WERI-Rb-1 (cell line): ENCODE measurements at regions not wholly inside any gene's neighbourhood (a gene's known extent, or its start where the extent isn't known, plus 50 kb on each side); places are given as distances from the start of the nearest gene placed in this dataset.

Source experiments
- DNase-seq: peaks from one replicate; pipeline ENCODE4 v3.0.0-alpha.2; 2020
- H3K27ac ChIP-seq: fragments of 250-450 bp; sonication (Bioruptor Pico); 2 replicates; pipeline ENCODE4 v1.5.1; 2020; ENCODE audit warnings: mild to moderate bottlenecking, moderate library complexity
- H3K27me3 ChIP-seq: fragments of 250-450 bp; sonication (Bioruptor Pico); 2 replicates; pipeline ENCODE4 v1.5.1; 2021; ENCODE audit warnings: mild to moderate bottlenecking, low read depth, moderate library complexity; ENCODE audit not compliant: insufficient read depth, severe bottlenecking
- H3K36me3 ChIP-seq: fragments of 250-450 bp; sonication (Bioruptor Pico); 2 replicates; pipeline ENCODE4 v1.5.1; 2020; ENCODE audit warnings: mild to moderate bottlenecking, moderate library complexity
- H3K4me3 ChIP-seq: 2 replicates; pipeline ENCODE4 v1.5.1; 2011; ENCODE audit warnings: low read depth, mild to moderate bottlenecking, control low read depth, low read length
- H3K9me3 ChIP-seq: fragments of 250-450 bp; sonication (Bioruptor Pico); 2 replicates; pipeline ENCODE4 v1.5.1; 2021; ENCODE audit warnings: mild to moderate bottlenecking, moderate library complexity; ENCODE audit not compliant: severe bottlenecking
- TF ChIP-seq, protein P1 (sequence below): IDR thresholded peaks from 2 replicates; pipeline ENCODE4 v1.5.1; 2011; ENCODE audit warnings: low read depth, mild to moderate bottlenecking, control low read depth, inconsistent platforms, low read length

DNA sequence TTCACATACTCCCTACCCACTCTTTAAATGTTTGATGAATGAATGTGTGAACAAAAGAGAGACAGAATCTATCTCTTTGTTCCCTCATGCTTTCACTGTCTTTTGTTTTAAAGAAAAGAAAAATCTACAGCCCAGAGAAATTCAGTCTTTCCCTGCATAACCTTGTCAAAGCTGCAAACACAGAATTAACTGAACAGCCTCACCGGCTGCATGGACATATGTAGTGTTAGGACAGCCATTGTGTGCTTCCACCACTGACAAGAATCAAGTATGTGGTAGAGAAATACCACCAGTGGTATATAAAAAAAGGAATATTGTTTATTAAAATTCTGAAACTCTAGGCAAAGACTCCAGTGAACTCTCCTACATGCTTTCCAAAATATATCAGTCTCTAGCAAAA is 348.4 kb upstream of the NBEA start:
- Histone ChIP-seq H3K4me3 (no peak overlapping the region), H3K9me3 (no peaks in the 10 kb centered on the region), H3K27ac (no peak overlapping the region), H3K27me3 (no peaks in the 10 kb centered on the region), H3K36me3 (no peaks in the 10 kb centered on the region)
- DNase-seq, result no peak
- TF ChIP-seq, protein P1, sequence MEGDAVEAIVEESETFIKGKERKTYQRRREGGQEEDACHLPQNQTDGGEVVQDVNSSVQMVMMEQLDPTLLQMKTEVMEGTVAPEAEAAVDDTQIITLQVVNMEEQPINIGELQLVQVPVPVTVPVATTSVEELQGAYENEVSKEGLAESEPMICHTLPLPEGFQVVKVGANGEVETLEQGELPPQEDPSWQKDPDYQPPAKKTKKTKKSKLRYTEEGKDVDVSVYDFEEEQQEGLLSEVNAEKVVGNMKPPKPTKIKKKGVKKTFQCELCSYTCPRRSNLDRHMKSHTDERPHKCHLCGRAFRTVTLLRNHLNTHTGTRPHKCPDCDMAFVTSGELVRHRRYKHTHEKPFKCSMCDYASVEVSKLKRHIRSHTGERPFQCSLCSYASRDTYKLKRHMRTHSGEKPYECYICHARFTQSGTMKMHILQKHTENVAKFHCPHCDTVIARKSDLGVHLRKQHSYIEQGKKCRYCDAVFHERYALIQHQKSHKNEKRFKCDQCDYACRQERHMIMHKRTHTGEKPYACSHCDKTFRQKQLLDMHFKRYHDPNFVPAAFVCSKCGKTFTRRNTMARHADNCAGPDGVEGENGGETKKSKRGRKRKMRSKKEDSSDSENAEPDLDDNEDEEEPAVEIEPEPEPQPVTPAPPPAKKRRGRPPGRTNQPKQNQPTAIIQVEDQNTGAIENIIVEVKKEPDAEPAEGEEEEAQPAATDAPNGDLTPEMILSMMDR, result no peak

DNA sequence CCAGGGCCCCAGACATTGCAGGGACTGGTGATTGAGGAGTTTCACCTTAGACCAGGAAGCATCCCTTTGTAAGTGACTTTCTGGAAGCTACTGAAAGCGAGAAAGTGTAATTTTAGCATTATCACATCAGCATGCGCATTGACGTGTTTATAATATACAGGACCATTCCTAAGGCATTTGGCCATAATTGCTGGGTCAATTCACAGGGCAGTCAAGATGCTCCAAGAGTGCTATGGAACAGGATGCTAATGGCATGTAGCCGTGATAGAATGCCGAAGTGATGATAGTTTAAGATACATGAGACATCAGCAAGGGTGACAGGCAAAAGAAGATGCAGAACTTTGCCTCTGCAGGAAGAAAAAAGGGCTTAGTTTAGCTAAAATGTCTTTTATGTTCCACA is 347.6 kb upstream of the NBEA start:
- DNase-seq, result no peak
- Histone ChIP-seq H3K27me3 (no peaks in the 10 kb centered on the region), H3K9me3 (no peaks in the 10 kb centered on the region), H3K4me3 (no peak overlapping the region), H3K27ac (no peak overlapping the region), H3K36me3 (no peaks in the 10 kb centered on the region)
- TF ChIP-seq, protein P1, result no peak

DNA sequence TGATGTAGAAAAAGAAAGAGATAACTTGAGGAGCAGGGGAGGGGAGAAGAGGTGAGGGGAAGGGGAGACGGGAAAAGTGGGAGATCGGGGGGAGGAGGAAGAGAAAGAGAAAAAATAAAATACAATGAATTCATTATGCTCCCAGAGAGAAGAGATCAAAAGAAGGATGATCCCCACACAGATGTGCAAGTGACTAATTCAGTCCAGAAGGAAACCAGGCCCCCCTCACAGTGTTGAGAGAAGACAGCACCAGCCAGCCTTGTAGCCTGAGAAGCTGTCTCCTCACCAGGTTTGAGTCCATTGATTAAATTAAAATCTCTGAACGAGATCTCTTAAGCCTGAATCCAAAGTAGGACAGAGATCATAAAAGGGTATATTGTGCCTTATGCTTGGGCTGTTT is 333.7 kb upstream of the NBEA start:
- Histone ChIP-seq H3K27ac (no peak overlapping the region), H3K4me3 (no peak overlapping the region), H3K27me3 (no peaks in the 10 kb centered on the region), H3K36me3 (no peaks in the 10 kb centered on the region), H3K9me3 (no peaks in the 10 kb centered on the region)
- DNase-seq, result peak; percentile 14
- TF ChIP-seq, protein P1, result no peak

DNA sequence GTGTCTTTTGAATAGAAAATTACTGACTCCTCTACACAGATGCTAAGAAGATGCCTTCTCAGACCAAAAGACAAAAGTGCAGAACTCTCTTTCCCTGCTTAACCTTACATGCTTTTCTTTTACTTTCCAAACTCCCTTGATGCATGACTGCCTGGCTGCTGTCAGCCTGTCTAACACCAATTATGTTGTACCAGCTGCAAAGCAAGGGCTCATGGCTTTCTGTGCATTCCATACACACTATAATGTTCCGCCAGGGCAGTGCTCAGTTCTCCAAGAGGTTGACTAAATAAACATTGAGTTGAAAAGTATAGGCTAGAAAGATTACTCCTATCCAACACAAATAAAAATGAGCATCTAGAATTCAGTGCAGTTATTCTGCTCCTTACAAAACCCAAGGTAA is 330.4 kb upstream of the NBEA start:
- DNase-seq, result no peak
- Histone ChIP-seq H3K27ac (no peak overlapping the region), H3K4me3 (no peak overlapping the region), H3K27me3 (no peaks in the 10 kb centered on the region), H3K36me3 (no peaks in the 10 kb centered on the region), H3K9me3 (no peaks in the 10 kb centered on the region)
- TF ChIP-seq, protein P1, result no peak

DNA sequence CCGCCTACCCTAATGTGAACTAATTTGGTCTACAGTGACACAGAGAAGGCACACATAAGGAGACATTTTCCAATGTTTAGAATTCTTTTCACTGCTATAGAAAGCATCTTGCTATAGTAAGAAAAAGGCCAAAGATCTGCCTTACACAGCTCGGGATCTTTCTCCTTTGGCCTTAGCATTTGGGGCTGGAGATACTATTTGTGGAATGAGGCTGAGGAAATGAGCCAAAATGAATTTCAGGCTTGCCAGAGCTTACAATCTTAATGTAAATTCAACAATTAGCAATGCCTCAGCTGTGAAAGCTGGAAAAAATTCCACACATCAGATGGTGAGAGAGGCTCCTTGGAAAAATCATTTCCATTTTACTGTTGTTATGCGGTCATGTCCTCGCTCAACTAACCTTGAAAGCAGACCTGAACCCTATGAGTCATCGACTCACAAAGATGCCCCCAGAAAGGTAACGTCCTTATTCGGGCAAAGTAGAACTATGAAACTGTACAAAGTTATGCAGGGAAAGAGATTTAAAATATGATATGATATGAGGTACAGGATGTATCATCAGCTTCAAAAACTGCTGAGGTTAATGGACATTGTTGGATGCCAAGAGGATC is 324.5 kb upstream of the NBEA start:
- H3K36me3 ChIP-seq, result no peaks in the 10 kb centered on the region
- no peaks in the 10 kb centered on the region for H3K27me3 ChIP-seq
- no peaks in the 10 kb centered on the region for H3K9me3 ChIP-seq
- TF ChIP-seq, protein P1, result no peak
- no peak for DNase-seq
- H3K27ac ChIP-seq, result no peak overlapping the region
- H3K4me3 ChIP-seq, result no peak overlapping the region

DNA sequence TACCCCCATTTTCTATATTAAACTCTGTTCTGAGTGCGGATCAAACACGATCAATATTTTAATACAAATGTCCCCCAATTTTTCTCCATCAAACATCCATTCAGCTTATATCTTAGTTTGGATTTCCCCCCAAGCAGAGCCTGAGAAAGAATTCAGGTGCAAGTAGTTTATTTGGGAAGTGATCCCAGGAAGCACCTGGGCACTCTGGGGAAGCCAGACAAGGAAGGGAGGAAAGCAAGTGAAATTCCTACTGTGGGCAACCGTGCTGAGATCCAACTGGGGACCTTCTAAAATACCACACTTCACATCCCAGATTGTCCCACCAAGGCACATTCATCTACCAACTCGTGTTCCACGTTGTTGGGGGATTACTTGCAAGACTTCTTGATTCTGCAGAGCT is 323.4 kb upstream of the NBEA start:
- Histone ChIP-seq H3K27me3 (no peaks in the 10 kb centered on the region), H3K36me3 (no peaks in the 10 kb centered on the region), H3K9me3 (no peaks in the 10 kb centered on the region), H3K4me3 (no peak overlapping the region), H3K27ac (no peak overlapping the region)
- TF ChIP-seq, protein P1, result no peak
- DNase-seq, result no peak
